Mesendoderm (in vitro differentiated cells): ENCODE measurements at regions not wholly inside any gene's neighbourhood (a gene's known extent, or its start where the extent isn't known, plus 50 kb on each side); places are given as distances from the start of the nearest gene placed in this dataset.

ENCODE experiments used
- DNase-seq: peaks from one replicate; pipeline ENCODE4 v3.0.0; 2013
- H2AK5ac ChIP-seq: 2 replicates; pipeline ENCODE4 v1.6.1; 2013; ENCODE audit warnings: low read length, inconsistent platforms
- H2BK120ac ChIP-seq: 2 replicates; pipeline ENCODE4 v1.6.1; 2013; ENCODE audit warnings: low read depth, mild to moderate bottlenecking, low read length, moderate library complexity, mixed read lengths
- H2BK15ac ChIP-seq: replicated peaks from 2 replicates; pipeline ENCODE4 v1.6.1; 2013; ENCODE audit warnings: low read depth, mild to moderate bottlenecking, moderate library complexity
- H2BK5ac ChIP-seq: 2 replicates; pipeline ENCODE4 v1.6.1; 2013; ENCODE audit warnings: low read length, inconsistent platforms
- H3K18ac ChIP-seq: 2 replicates; pipeline ENCODE4 v1.6.1; 2013; ENCODE audit warnings: mild to moderate bottlenecking, low read length, mixed read lengths
- H3K23ac ChIP-seq: one replicate; pipeline ENCODE4 v1.6.1; 2013; ENCODE audit warnings: low read length
- H3K27ac ChIP-seq: 2 replicates; pipeline ENCODE4 v1.5.1; 2013; ENCODE audit warnings: low read depth, mild to moderate bottlenecking, inconsistent platforms, low read length, moderate library complexity
- H3K27me3 ChIP-seq: 2 replicates; pipeline ENCODE4 v1.6.1; 2013; ENCODE audit warnings: low read length, control low read depth, mild to moderate bottlenecking, inconsistent platforms; ENCODE audit not compliant: insufficient read depth, poor library complexity
- H3K36me3 ChIP-seq: 2 replicates; pipeline ENCODE4 v1.6.1; 2013; ENCODE audit warnings: low read length, inconsistent platforms; ENCODE audit not compliant: control insufficient read depth, insufficient read depth
- H3K4ac ChIP-seq: one replicate; pipeline ENCODE4 v1.6.1; 2013; ENCODE audit warnings: low read depth, mild to moderate bottlenecking, low read length, moderate library complexity
- H3K4me1 ChIP-seq: 2 replicates; pipeline ENCODE4 v1.6.1; 2013; ENCODE audit warnings: low read depth, low read length, inconsistent platforms; ENCODE audit not compliant: control insufficient read depth
- H3K4me2 ChIP-seq: 2 replicates; pipeline ENCODE4 v1.6.1; 2013; ENCODE audit warnings: low read length
- H3K4me3 ChIP-seq: 2 replicates; pipeline ENCODE4 v1.5.1; 2013; ENCODE audit warnings: mild to moderate bottlenecking, low read length
- H3K56ac ChIP-seq: one replicate; pipeline ENCODE4 v1.6.1; 2013; ENCODE audit warnings: low read length
- H3K79me1 ChIP-seq: 2 replicates; pipeline ENCODE4 v1.6.1; 2013; ENCODE audit warnings: low read length, inconsistent platforms
- H3K79me2 ChIP-seq: 2 replicates; pipeline ENCODE4 v1.6.1; 2013; ENCODE audit warnings: mild to moderate bottlenecking, low read length; ENCODE audit not compliant: control insufficient read depth, insufficient read depth
- H3K9ac ChIP-seq: 2 replicates; pipeline ENCODE4 v1.6.1; 2013; ENCODE audit warnings: low read length, inconsistent platforms
- H4K5ac ChIP-seq: one replicate; pipeline ENCODE4 v1.6.1; 2013; ENCODE audit warnings: low read length
- H4K8ac ChIP-seq: one replicate; pipeline ENCODE4 v1.6.1; 2013; ENCODE audit warnings: low read depth, mild to moderate bottlenecking, control low read depth, low read length, moderate library complexity
- WGBS: extraction: QIAGEN DNeasy Blood & Tissue Kit; methylation state at CpG from one replicate; pipeline ENCODE4 v1.1.7; 2013; ENCODE audit warnings: low lambda C conversion rate, missing lambda C conversion rate; ENCODE audit not compliant: insufficient coverage; ENCODE audit errors: extremely low coverage; 5-methylcytosine and 5-hydroxymethylcytosine counted together

DNA sequence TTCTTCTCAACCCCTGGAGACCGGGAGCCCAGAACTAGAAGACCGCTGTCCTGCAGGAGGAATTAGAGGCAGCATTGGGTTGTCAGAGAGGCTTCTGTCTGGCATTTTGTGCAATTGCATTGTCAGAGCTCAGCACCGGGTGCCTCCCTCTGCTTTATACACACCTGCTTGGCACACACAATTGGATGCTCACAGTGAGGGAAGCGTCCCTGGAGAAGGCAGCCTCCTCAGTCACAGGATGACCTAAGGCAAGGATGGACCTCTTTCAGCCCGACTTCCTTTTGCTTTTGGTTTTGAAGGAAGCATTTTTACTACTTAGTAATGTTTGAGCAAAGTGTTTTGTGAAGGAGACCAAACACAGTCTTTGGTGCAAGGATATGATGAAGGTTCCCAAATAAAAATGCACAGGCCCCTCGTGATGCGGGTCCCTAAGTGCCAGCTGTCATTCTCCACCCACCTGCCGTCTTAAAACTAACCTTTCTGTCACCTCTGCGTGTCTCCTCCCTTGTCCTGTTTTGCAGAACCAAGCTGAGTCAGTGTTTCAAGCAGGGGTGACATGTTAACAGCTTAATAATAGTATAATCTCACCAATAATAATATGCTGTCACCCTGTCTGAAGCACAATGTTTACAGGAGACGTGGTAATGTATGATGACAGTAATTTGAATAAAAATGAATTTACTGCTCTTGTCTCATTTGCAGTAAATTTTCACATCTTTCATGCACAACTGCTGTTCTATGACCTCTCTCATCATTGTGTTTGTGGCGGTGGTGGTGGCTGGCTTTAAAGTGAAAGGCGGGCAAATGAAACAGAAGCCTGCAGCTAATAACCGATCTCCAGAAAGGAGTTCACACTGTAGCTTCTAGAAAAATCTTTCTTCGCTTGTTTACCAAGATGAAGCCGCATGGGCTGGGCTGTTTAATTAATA, 430.2 kb upstream of the MKI67 start:
- Histone ChIP-seq H2AK5ac (no peak overlapping the region), H3K27ac (no peak overlapping the region)
- no CpG with 5 or more reads among the region's 15 CpGs for WGBS

DNA sequence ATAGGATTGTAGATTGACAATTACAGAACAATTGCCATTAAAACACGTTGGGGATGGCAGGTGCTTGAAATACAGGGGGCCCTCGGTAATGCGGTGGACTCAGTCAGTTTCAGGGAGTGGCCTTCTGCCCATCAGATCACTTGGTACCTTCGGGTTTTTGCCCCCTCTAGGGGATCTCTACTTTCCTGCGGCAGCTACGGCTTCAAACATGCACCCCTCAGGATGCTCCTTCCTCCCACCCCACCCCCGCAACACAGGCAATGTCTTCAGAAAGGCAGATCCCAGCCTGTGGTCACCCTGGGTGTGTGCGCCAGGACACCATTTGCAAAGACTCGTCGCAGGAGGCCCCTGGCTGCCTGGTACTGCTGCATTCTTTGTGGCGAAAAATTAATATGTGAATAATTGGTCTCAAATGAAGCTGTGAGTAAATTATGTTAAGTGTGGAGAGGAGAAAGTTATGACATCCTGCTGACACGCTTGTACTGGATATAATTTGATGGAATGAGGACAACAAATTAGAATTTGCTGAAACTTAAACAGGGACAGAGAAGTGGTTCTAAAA, 431.0 kb upstream of the MKI67 start:
- no peak overlapping the region for H3K27ac ChIP-seq
- WGBS = no CpG with 5 or more reads among the region's 12 CpGs
- H2BK15ac ChIP-seq = no peak overlapping the region
- H3K79me2 ChIP-seq = no peaks in the 10 kb centered on the region
- no peak overlapping the region for H2BK120ac ChIP-seq
- no peak overlapping the region for H4K5ac ChIP-seq
- no peak overlapping the region for H4K8ac ChIP-seq
- no peak overlapping the region for H3K4me3 ChIP-seq
- H3K4me2 ChIP-seq = no peak overlapping the region
- no peak overlapping the region for H2BK5ac ChIP-seq
- H3K18ac ChIP-seq = no peak overlapping the region
- H3K56ac ChIP-seq = no peak overlapping the region
- H3K23ac ChIP-seq = no peak overlapping the region
- H3K4me1 ChIP-seq = no peaks in the 10 kb centered on the region
- no peaks in the 10 kb centered on the region for H3K27me3 ChIP-seq
- H2AK5ac ChIP-seq = no peak overlapping the region
- H3K36me3 ChIP-seq = no peaks in the 10 kb centered on the region
- no peak overlapping the region for H3K9ac ChIP-seq
- H3K4ac ChIP-seq = no peak overlapping the region
- DNase-seq = no peak
- H3K79me1 ChIP-seq = no peaks in the 10 kb centered on the region

More for the DNA sequence above, 430.2 kb upstream of the MKI67 start:
- H3K4me2 ChIP-seq = no peak overlapping the region
- H3K4me3 ChIP-seq = no peak overlapping the region
- H3K79me1 ChIP-seq = no peaks in the 10 kb centered on the region
- H3K36me3 ChIP-seq = no peaks in the 10 kb centered on the region
- H4K8ac ChIP-seq = no peak overlapping the region
- H3K4ac ChIP-seq = no peak overlapping the region
- no peak overlapping the region for H2BK120ac ChIP-seq
- H3K23ac ChIP-seq = no peak overlapping the region
- H3K18ac ChIP-seq = no peak overlapping the region
- no peak overlapping the region for H3K56ac ChIP-seq
- H3K4me1 ChIP-seq = no peaks in the 10 kb centered on the region
- H3K27me3 ChIP-seq = no peaks in the 10 kb centered on the region
- no peak for DNase-seq
- H3K79me2 ChIP-seq = no peaks in the 10 kb centered on the region
- H2BK15ac ChIP-seq = no peak overlapping the region
- H3K9ac ChIP-seq = no peak overlapping the region
- no peak overlapping the region for H2BK5ac ChIP-seq
- no peak overlapping the region for H4K5ac ChIP-seq

DNA sequence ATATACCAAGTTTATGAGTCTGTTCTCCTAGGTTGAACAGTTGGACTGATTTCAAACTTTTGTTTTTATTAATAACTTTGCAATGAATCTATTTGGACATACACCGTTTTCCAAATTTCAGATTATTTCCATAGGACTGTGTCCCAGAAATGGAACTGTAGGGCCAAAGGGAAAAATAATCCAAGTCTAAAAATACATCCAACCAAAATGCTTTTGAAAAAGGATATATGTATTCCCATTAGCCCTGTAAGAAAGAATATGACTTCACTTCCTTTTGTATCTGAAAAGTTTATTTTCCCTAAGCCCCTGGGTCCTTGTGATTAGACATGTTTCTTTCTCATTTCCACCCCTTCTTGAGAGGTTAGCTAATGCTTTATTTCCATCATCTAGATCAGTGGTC, 434.2 kb upstream of the MKI67 start:
- no peak overlapping the region for H3K4me2 ChIP-seq
- H3K27me3 ChIP-seq = no peaks in the 10 kb centered on the region
- no peaks in the 10 kb centered on the region for H3K36me3 ChIP-seq
- H2BK15ac ChIP-seq = no peak overlapping the region
- H3K27ac ChIP-seq = no peak overlapping the region
- no peak overlapping the region for H3K23ac ChIP-seq
- no peak overlapping the region for H3K4ac ChIP-seq
- H3K56ac ChIP-seq = no peak overlapping the region
- H3K79me1 ChIP-seq = no peaks in the 10 kb centered on the region
- no peak overlapping the region for H2BK5ac ChIP-seq
- WGBS = no CpG with 5 or more reads among the region's 1 CpG
- no peak overlapping the region for H3K9ac ChIP-seq
- H2AK5ac ChIP-seq = no peak overlapping the region
- H2BK120ac ChIP-seq = no peak overlapping the region
- no peaks in the 10 kb centered on the region for H3K79me2 ChIP-seq
- H3K18ac ChIP-seq = no peak overlapping the region
- no peak overlapping the region for H4K5ac ChIP-seq
- H4K8ac ChIP-seq = no peak overlapping the region
- no peak overlapping the region for H3K4me3 ChIP-seq
- no peaks in the 10 kb centered on the region for H3K4me1 ChIP-seq
- no peak for DNase-seq

DNA sequence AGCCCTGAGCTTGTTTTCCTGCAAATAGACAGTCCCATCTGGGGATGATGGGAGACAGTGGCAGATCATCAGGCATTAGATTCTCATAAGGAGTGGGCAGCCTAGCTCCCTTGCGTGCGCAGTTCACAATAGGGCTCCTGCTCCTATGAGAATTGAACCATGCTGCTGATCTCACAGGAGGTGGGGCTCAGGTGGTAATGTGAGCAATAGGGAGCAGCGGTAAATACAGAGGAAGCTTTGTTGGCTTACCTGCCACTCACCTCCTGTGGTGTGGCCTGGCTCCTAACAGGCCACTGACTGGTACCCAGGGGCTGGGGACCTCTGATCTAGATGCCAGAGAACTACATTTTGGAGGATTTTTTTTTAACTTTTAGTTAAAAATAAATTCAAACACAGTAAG, 434.8 kb upstream of the MKI67 start:
- Histone ChIP-seq H2BK15ac (no peak overlapping the region), H2AK5ac (no peak overlapping the region), H3K4ac (no peak overlapping the region), H3K4me3 (no peak overlapping the region), H3K4me1 (no peaks in the 10 kb centered on the region), H3K79me1 (no peaks in the 10 kb centered on the region), H3K27ac (no peak overlapping the region), H3K79me2 (no peaks in the 10 kb centered on the region), H4K5ac (no peak overlapping the region), H3K56ac (no peak overlapping the region), H3K27me3 (no peaks in the 10 kb centered on the region), H3K4me2 (no peak overlapping the region), H2BK5ac (no peak overlapping the region), H3K36me3 (no peaks in the 10 kb centered on the region), H4K8ac (no peak overlapping the region), H3K23ac (no peak overlapping the region), H3K9ac (no peak overlapping the region), H2BK120ac (no peak overlapping the region), H3K18ac (no peak overlapping the region)
- no peak for DNase-seq
- WGBS = no CpG with 5 or more reads among the region's 3 CpGs

DNA sequence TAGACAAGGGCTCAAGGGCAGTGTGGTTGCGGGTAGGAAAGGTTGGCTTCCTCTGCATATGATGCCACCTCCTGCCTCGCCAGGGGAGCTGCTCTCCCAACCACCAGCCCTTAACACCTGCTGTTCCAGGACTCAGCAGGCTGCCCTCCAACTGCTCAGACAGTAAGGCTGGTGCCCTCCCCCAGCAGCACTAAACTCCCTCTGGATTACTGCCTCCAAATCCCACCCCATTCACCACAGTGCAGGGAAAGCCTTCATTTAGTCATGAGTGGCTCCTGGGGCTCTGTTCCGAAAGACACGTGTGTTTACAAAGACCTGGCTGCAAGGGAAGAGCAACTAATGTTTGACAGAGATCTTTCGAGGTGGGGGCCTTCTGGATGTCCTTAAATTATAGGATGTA, 437.2 kb upstream of the MKI67 start:
- Histone ChIP-seq H3K4me2 (no peak overlapping the region), H2BK5ac (no peak overlapping the region), H3K4me1 (no peaks in the 10 kb centered on the region), H3K4ac (no peak overlapping the region), H3K27ac (no peak overlapping the region), H2AK5ac (no peak overlapping the region), H3K79me1 (no peaks in the 10 kb centered on the region), H3K18ac (no peak overlapping the region), H4K5ac (no peak overlapping the region), H3K4me3 (no peak overlapping the region), H3K23ac (no peak overlapping the region), H3K9ac (no peak overlapping the region), H3K79me2 (no peaks in the 10 kb centered on the region), H2BK120ac (no peak overlapping the region), H4K8ac (no peak overlapping the region), H3K36me3 (no peaks in the 10 kb centered on the region), H2BK15ac (no peak overlapping the region), H3K56ac (no peak overlapping the region), H3K27me3 (no peaks in the 10 kb centered on the region)
- no peak for DNase-seq
- no CpG with 5 or more reads among the region's 5 CpGs for WGBS
